Activated T-helper 1 cell treated with Interleukin-2 at 50 U/mL for 16 hours (primary cell): ENCODE measurements at regions not wholly inside any gene's neighbourhood (a gene's known extent, or its start where the extent isn't known, plus 50 kb on each side); places are given as distances from the start of the nearest gene placed in this dataset.
A peak's percentile ranks its signal among the peaks of the same experiment; 100 is the strongest.
"Not testable (repeated sequence)": the region's sequence is repeated elsewhere in the genome, so short reads cannot be mapped to it uniquely, and the experiment has no call there.

Experiments used
- DNase-seq: peaks from one replicate; pipeline ENCODE4 v3.0.0-alpha.2; 2020; ENCODE audit warnings: low read depth

GRCh38 chr17:65307081-65307960, 170.2 kb downstream of the RGS9 start:
- DNase-seq, result no peak

GRCh38 chr17:65305778-65306177, 168.6 kb downstream of the RGS9 start:
- no peak for DNase-seq

- DNase-seq, result no peak
These were observed 167.9 kb downstream of the RGS9 start for GRCh38 chr17:65305116-65305515.

- DNase-seq, result not testable (repeated sequence)
These were observed 164.7 kb downstream of the RGS9 start for GRCh38 chr17:65301882-65302281.

GRCh38 chr17:65301184-65301583, 164.0 kb downstream of the RGS9 start:
- no peak for DNase-seq

- DNase-seq, result no peak
These were observed 160.7 kb downstream of the RGS9 start for GRCh38 chr17:65297916-65298315.

- no peak for DNase-seq
These were observed 160.2 kb downstream of the RGS9 start for GRCh38 chr17:65297384-65297783.

GRCh38 chr17:65294181-65294719, 157.1 kb downstream of the RGS9 start:
- peak; percentile 30 for DNase-seq

GRCh38 chr17:65293584-65294180, 156.5 kb downstream of the RGS9 start:
- DNase-seq, result no peak

GRCh38 chr17:65292430-65292829, 155.3 kb downstream of the RGS9 start:
- no peak for DNase-seq

- DNase-seq, result not testable (repeated sequence)
These were observed 154.1 kb downstream of the RGS9 start for GRCh38 chr17:65291301-65291700.

- DNase-seq, result no peak
These were observed 153.4 kb downstream of the RGS9 start for GRCh38 chr17:65290616-65291015.

GRCh38 chr17:65290056-65290455, 152.9 kb downstream of the RGS9 start:
- DNase-seq, result no peak

GRCh38 chr17:65287040-65287439, 149.9 kb downstream of the RGS9 start:
- no peak for DNase-seq

- no peak for DNase-seq
These were observed 146.5 kb downstream of the RGS9 start for GRCh38 chr17:65283704-65284103.

GRCh38 chr17:65279456-65279855, 142.3 kb downstream of the RGS9 start:
- no peak for DNase-seq

GRCh38 chr17:65278820-65279184, 141.6 kb downstream of the RGS9 start:
- DNase-seq, result no peak

- DNase-seq, result no peak
These were observed 141.1 kb downstream of the RGS9 start for GRCh38 chr17:65278050-65278819.

- DNase-seq, result no peak
These were observed 140.4 kb downstream of the RGS9 start for GRCh38 chr17:65277576-65277975.
